Skeletal muscle tissue (tissue), 3 donors: ENCODE measurements at regions not wholly inside any gene's neighbourhood (a gene's known extent, or its start where the extent isn't known, plus 50 kb on each side); places are given as distances from the start of the nearest gene placed in this dataset.

ENCODE experiments used
- H3K27ac ChIP-seq: one replicate; pipeline ENCODE4 v1.7.0; 2013; ENCODE audit warnings: mild to moderate bottlenecking, low read depth, low read length, inconsistent platforms
- H3K27me3 ChIP-seq, 3 donors: one replicate each; pipeline ENCODE4 v1.7.0; 2013; ENCODE audit warnings: low read length in 3 of 3; ENCODE audit not compliant: control insufficient read depth in 3 of 3, insufficient read depth in 3 of 3
- H3K36me3 ChIP-seq, 3 donors: one replicate each; pipeline ENCODE4 v1.7.0; 2013; ENCODE audit warnings: low read length in 3 of 3; ENCODE audit not compliant: control insufficient read depth in 3 of 3, insufficient read depth in 3 of 3
- H3K4me1 ChIP-seq, 3 donors: one replicate each; pipeline ENCODE4 v1.7.0; 2013; ENCODE audit warnings: low read length in 3 of 3, mild to moderate bottlenecking in 3 of 3; ENCODE audit not compliant: control insufficient read depth in 3 of 3, insufficient read depth in 3 of 3
- H3K4me3 ChIP-seq, 3 donors: one replicate each; pipeline ENCODE4 v1.7.0; 2013; ENCODE audit warnings: low read length in 3 of 3
- H3K9ac ChIP-seq, 3 donors: one replicate each; pipeline ENCODE4 v1.7.0; 2013; ENCODE audit warnings: low read length in 3 of 3, mild to moderate bottlenecking in 3 of 3, moderate library complexity in 2 of 3, low read depth in 1 of 3
- H3K9me3 ChIP-seq, 3 donors: one replicate each; pipeline ENCODE4 v1.7.0; 2013; ENCODE audit warnings: low read length in 3 of 3; ENCODE audit not compliant: control insufficient read depth in 3 of 3
- donor health status: Osteomylitis.

GRCh38 chr15:87628311-87628710 lies 628.2 kb downstream of the NTRK3 start:
- no peak overlapping the region for H3K9ac ChIP-seq
- H3K27ac ChIP-seq = no peak overlapping the region
- no peak overlapping the region for H3K4me3 ChIP-seq
- H3K36me3 ChIP-seq = no peaks in the 10 kb centered on the region
- no peaks in the 10 kb centered on the region for H3K9me3 ChIP-seq
- no peaks in the 10 kb centered on the region for H3K27me3 ChIP-seq
- H3K4me1 ChIP-seq = no peaks in the 10 kb centered on the region

GRCh38 chr15:87626860-87627259 lies 629.7 kb downstream of the NTRK3 start:
- no peak overlapping the region for H3K27ac ChIP-seq
- H3K4me3 ChIP-seq = no peak overlapping the region
- H3K27me3 ChIP-seq = no peaks in the 10 kb centered on the region
- no peaks in the 10 kb centered on the region for H3K36me3 ChIP-seq
- H3K9ac ChIP-seq = no peak overlapping the region
- H3K4me1 ChIP-seq = no peaks in the 10 kb centered on the region
- no peaks in the 10 kb centered on the region for H3K9me3 ChIP-seq

GRCh38 chr15:87623832-87624231 lies 632.7 kb downstream of the NTRK3 start:
- no peaks in the 10 kb centered on the region for H3K27me3 ChIP-seq
- H3K9me3 ChIP-seq = no peaks in the 10 kb centered on the region
- no peak overlapping the region for H3K4me3 ChIP-seq
- no peaks in the 10 kb centered on the region for H3K36me3 ChIP-seq
- H3K4me1 ChIP-seq = peaks cover 0 to 5% (median 3%) of the 10 kb centered on the region in 3 donors
- no peak overlapping the region for H3K9ac ChIP-seq
- no peak overlapping the region for H3K27ac ChIP-seq

GRCh38 chr15:87620393-87620792 lies 636.1 kb downstream of the NTRK3 start:
- Histone ChIP-seq H3K27ac (no peak overlapping the region), H3K4me1 (peaks cover 0 to 5% (median 3%) of the 10 kb centered on the region in 3 donors), H3K9ac (no peak overlapping the region), H3K9me3 (no peaks in the 10 kb centered on the region), H3K4me3 (no peak overlapping the region), H3K27me3 (no peaks in the 10 kb centered on the region), H3K36me3 (no peaks in the 10 kb centered on the region)

- H3K27me3 ChIP-seq = no peaks in the 10 kb centered on the region
- H3K9ac ChIP-seq = no peak overlapping the region
- H3K4me3 ChIP-seq = no peak overlapping the region
- peak overlapping the region; percentile 61 for H3K27ac ChIP-seq
- no peaks in the 10 kb centered on the region for H3K36me3 ChIP-seq
- H3K9me3 ChIP-seq = no peaks in the 10 kb centered on the region
- peaks cover 0 to 5% (median 3%) of the 10 kb centered on the region in 3 donors for H3K4me1 ChIP-seq
Measured at GRCh38 chr15:87619161-87619960, 637.2 kb downstream of the NTRK3 start.

- peak overlapping the region; percentile 61 for H3K27ac ChIP-seq
- peaks cover 0 to 5% (median 3%) of the 10 kb centered on the region in 3 donors for H3K4me1 ChIP-seq
- no peaks in the 10 kb centered on the region for H3K36me3 ChIP-seq
- H3K9ac ChIP-seq = no peak overlapping the region
- H3K4me3 ChIP-seq = no peak overlapping the region
- H3K27me3 ChIP-seq = no peaks in the 10 kb centered on the region
- H3K9me3 ChIP-seq = no peaks in the 10 kb centered on the region
Measured at GRCh38 chr15:87618203-87618725, 638.3 kb downstream of the NTRK3 start.

GRCh38 chr15:87614704-87615103 lies 641.8 kb downstream of the NTRK3 start:
- Histone ChIP-seq H3K9me3 (no peaks in the 10 kb centered on the region), H3K4me3 (no peak overlapping the region), H3K9ac (no peak overlapping the region), H3K36me3 (no peaks in the 10 kb centered on the region), H3K27me3 (no peaks in the 10 kb centered on the region), H3K27ac (no peak overlapping the region), H3K4me1 (peaks cover 0 to 9% (median 3%) of the 10 kb centered on the region in 3 donors)

GRCh38 chr15:87610366-87610765 lies 646.2 kb downstream of the NTRK3 start:
- no peaks in the 10 kb centered on the region for H3K36me3 ChIP-seq
- H3K4me3 ChIP-seq = no peak overlapping the region
- H3K9ac ChIP-seq = no peak overlapping the region
- no peaks in the 10 kb centered on the region for H3K27me3 ChIP-seq
- peaks cover 0 to 3% (median 0%) of the 10 kb centered on the region in 3 donors for H3K4me1 ChIP-seq
- H3K27ac ChIP-seq = no peak overlapping the region
- H3K9me3 ChIP-seq = no peaks in the 10 kb centered on the region

- Histone ChIP-seq H3K36me3 (no peaks in the 10 kb centered on the region), H3K4me1 (peaks cover 0 to 3% (median 0%) of the 10 kb centered on the region in 3 donors), H3K9me3 (no peaks in the 10 kb centered on the region), H3K27me3 (no peaks in the 10 kb centered on the region), H3K4me3 (no peak overlapping the region), H3K27ac (no peak overlapping the region), H3K9ac (no peak overlapping the region)
Measured at GRCh38 chr15:87609894-87610293, 646.6 kb downstream of the NTRK3 start.

- H3K9me3 ChIP-seq = no peaks in the 10 kb centered on the region
- no peaks in the 10 kb centered on the region for H3K36me3 ChIP-seq
- H3K27ac ChIP-seq = no peak overlapping the region
- no peaks in the 10 kb centered on the region for H3K27me3 ChIP-seq
- H3K9ac ChIP-seq = no peak overlapping the region
- peaks cover 0 to 3% (median 0%) of the 10 kb centered on the region in 3 donors for H3K4me1 ChIP-seq
- no peak overlapping the region for H3K4me3 ChIP-seq
Measured at GRCh38 chr15:87609474-87609873, 647.1 kb downstream of the NTRK3 start.
